Chondrocyte (in vitro differentiated cells): ENCODE measurements at regions not wholly inside any gene's neighbourhood (a gene's known extent, or its start where the extent isn't known, plus 50 kb on each side); places are given as distances from the start of the nearest gene placed in this dataset.

Experiments used
- DNase-seq: peaks from one replicate; pipeline ENCODE4 v3.0.0; 2021; ENCODE audit warnings: mixed read lengths, low spot score
- H3K27ac Mint-ChIP-seq: one replicate; pipeline ENCODE4 v1.8.0; 2021; ENCODE audit warnings: mild to moderate bottlenecking, moderate library complexity, mixed read lengths; ENCODE audit not compliant: unreplicated experiment
- H3K27me3 Mint-ChIP-seq: 2 replicates; pipeline ENCODE4 v1.8.0; 2021; ENCODE audit warnings: low read depth, mixed read lengths
- H3K36me3 Mint-ChIP-seq: 2 replicates; pipeline ENCODE4 v1.8.0; 2021; ENCODE audit warnings: low read depth, mixed read lengths
- H3K4me1 Mint-ChIP-seq: 2 replicates; pipeline ENCODE4 v1.8.0; 2021; ENCODE audit warnings: low read depth, mild to moderate bottlenecking, mixed read lengths
- H3K4me3 Mint-ChIP-seq: one replicate; pipeline ENCODE4 v1.8.0; 2021; ENCODE audit warnings: mild to moderate bottlenecking, moderate library complexity, mixed read lengths; ENCODE audit not compliant: unreplicated experiment
- H3K9me3 Mint-ChIP-seq: 2 replicates; pipeline ENCODE4 v1.8.0; 2021; ENCODE audit warnings: low read depth, mixed read lengths
- TF ChIP-seq, protein P1 (sequence below): fragments of 200-600 bp; sonication (generic); IDR thresholded peaks from 2 replicates; pipeline ENCODE4 v1.5.0; 2021; ENCODE audit warnings: antibody characterized with exemption, mild to moderate bottlenecking, moderate library complexity

DNA sequence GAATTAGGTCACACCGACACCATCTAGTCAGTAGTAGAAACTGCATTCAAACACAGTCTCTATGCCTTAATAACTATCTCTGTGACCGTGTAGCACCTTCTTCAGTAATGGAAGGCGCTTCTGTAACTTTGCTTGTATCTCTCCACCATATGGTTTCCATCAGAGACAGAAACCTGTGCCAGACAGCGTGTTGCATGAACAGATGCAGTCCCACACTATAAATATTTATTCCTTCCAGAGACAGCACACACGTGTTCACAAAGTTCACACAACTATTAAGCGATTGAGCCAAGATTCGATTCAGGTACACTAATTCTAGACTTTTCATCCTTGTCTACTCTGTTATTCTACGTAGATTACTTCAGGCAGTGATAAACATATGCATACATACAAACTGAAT, 873.9 kb upstream of the MBL2 start:
- Mint-ChIP-seq H3K36me3 (no peaks in the 10 kb centered on the region), H3K27ac (no peak overlapping the region), H3K9me3 (peaks cover 3% of the 10 kb centered on the region), H3K4me1 (no peaks in the 10 kb centered on the region), H3K4me3 (no peak overlapping the region), H3K27me3 (no peaks in the 10 kb centered on the region)
- no peak for DNase-seq
- TF ChIP-seq, protein P1, sequence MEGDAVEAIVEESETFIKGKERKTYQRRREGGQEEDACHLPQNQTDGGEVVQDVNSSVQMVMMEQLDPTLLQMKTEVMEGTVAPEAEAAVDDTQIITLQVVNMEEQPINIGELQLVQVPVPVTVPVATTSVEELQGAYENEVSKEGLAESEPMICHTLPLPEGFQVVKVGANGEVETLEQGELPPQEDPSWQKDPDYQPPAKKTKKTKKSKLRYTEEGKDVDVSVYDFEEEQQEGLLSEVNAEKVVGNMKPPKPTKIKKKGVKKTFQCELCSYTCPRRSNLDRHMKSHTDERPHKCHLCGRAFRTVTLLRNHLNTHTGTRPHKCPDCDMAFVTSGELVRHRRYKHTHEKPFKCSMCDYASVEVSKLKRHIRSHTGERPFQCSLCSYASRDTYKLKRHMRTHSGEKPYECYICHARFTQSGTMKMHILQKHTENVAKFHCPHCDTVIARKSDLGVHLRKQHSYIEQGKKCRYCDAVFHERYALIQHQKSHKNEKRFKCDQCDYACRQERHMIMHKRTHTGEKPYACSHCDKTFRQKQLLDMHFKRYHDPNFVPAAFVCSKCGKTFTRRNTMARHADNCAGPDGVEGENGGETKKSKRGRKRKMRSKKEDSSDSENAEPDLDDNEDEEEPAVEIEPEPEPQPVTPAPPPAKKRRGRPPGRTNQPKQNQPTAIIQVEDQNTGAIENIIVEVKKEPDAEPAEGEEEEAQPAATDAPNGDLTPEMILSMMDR = no peak

DNA sequence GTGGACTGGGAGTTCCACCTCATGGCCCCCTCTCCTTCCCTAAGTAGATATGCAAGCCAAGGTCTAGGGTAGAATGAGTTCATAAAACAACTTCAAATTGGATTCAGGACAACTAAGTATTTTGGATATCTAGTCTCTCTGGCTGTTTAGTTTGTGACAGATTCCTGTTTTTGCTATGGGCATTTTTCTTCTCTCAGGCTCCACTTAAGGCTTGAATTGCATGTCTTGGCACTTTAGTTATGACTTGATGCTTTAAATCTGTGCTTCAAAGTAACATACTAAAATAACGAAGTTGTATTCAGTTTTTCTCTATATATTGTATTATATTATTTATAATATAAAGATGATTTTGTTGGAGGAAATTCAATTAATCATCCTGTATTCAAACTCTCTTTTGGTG, 873.4 kb upstream of the MBL2 start:
- no peaks in the 10 kb centered on the region for H3K36me3 Mint-ChIP-seq
- H3K4me1 Mint-ChIP-seq = no peaks in the 10 kb centered on the region
- H3K4me3 Mint-ChIP-seq = no peak overlapping the region

DNA sequence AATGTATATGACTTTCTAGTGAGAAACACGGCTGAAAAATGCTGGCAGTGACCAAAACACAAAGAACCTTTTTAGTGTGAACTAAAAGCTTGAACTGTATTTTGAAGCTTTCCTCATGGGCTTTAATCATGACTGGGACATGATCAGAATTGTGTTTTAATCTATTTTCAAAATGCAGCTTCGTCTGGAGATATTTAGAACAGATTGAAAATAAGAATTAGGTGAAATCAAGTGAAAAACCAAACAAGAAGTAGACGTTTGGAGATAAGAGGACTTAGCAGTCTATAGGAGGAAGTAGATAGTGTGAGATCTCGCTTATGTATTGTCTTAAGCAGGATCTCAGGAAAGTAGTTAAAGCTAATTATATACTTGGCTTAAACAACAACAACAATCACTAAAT, 865.4 kb upstream of the MBL2 start:
- no peak overlapping the region for H3K4me3 Mint-ChIP-seq
- no peaks in the 10 kb centered on the region for H3K4me1 Mint-ChIP-seq
- H3K27ac Mint-ChIP-seq = no peak overlapping the region
- no peaks in the 10 kb centered on the region for H3K9me3 Mint-ChIP-seq
- TF ChIP-seq, protein P1 = no peak
- DNase-seq = no peak
- H3K36me3 Mint-ChIP-seq = no peaks in the 10 kb centered on the region
- peaks cover 7% of the 10 kb centered on the region for H3K27me3 Mint-ChIP-seq

More for the DNA sequence above, 873.4 kb upstream of the MBL2 start:
- TF ChIP-seq, protein P1 = no peak
- Mint-ChIP-seq H3K9me3 (peaks cover 3% of the 10 kb centered on the region), H3K27me3 (no peaks in the 10 kb centered on the region), H3K27ac (no peak overlapping the region)
- DNase-seq = no peak

DNA sequence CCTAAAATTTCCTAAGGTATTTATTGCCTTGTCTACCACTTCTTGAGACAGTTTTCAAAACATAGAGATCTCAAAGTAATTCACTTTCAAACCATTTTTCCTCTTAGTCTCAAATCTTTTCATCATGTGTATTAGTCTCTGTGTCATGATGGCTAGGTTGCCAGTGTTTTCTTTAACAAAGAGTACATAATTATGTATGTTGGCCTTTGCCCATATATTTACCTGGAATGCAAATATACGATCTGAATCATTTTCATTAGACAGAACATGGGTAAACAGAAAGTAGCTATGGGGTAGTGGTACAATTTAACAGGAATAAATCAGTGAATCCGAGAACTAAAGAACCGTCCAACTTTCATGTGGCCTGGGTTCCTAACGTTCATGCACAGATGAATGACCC, 852.1 kb upstream of the MBL2 start:
- peaks cover 5% of the 10 kb centered on the region for H3K27me3 Mint-ChIP-seq

DNA sequence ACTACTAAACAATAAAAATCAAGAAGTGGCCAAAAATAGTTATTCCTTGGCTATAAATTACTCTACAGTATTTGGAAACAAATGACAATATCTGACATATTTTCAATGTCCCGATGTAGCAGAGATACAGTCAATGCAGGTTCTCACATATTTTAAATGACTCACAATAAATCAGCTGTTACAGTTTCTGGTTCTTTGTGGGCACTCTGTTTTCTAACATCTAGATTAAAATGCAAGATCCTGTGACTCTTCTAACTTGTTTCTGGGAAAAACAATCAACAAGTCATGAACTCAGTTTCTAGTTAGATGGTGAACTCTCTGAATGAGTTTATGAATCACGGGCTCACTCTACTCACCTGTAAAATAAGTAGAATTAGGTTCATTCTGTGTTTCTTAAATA, 849.6 kb upstream of the MBL2 start:
- DNase-seq = no peak
- Mint-ChIP-seq H3K27ac (no peak overlapping the region), H3K36me3 (no peaks in the 10 kb centered on the region), H3K27me3 (no peaks in the 10 kb centered on the region), H3K4me1 (no peaks in the 10 kb centered on the region), H3K4me3 (no peak overlapping the region), H3K9me3 (no peaks in the 10 kb centered on the region)
- TF ChIP-seq, protein P1 = no peak

More for the DNA sequence above, 852.1 kb upstream of the MBL2 start:
- TF ChIP-seq, protein P1 = no peak
- no peaks in the 10 kb centered on the region for H3K36me3 Mint-ChIP-seq
- H3K4me3 Mint-ChIP-seq = no peak overlapping the region
- DNase-seq = no peak
- H3K9me3 Mint-ChIP-seq = peaks cover 5% of the 10 kb centered on the region
- H3K27ac Mint-ChIP-seq = no peak overlapping the region
- no peaks in the 10 kb centered on the region for H3K4me1 Mint-ChIP-seq
